HEK293 (cell line): ENCODE measurements at regions not wholly inside any gene's neighbourhood (a gene's known extent, or its start where the extent isn't known, plus 50 kb on each side); places are given as distances from the start of the nearest gene placed in this dataset.
A peak's percentile ranks its signal among the peaks of the same experiment; 100 is the strongest.

ENCODE experiments used
- GFI1B ChIP-seq: fragments of 450-650 bp; formaldehyde crosslinking; IDR thresholded peaks from 2 replicates; pipeline ENCODE4 v1.5.1; 2016; ENCODE audit warnings: missing biosample characterization, missing genetic modification characterization
- SCRT1 ChIP-seq: fragments of 450-650 bp; formaldehyde crosslinking; IDR thresholded peaks from 2 replicates; pipeline ENCODE4 v1.5.1; 2016; ENCODE audit warnings: missing biosample characterization, missing genetic modification characterization, borderline replicate concordance
- SP3 ChIP-seq: fragments of 450-650 bp; formaldehyde crosslinking; IDR thresholded peaks from 2 replicates; pipeline ENCODE4 v1.5.1; 2016; ENCODE audit warnings: missing biosample characterization, missing genetic modification characterization
- TCF7L2 ChIP-seq: IDR thresholded peaks from 2 replicates; pipeline ENCODE4 v1.6.1; 2011; ENCODE audit warnings: low read depth, mild to moderate bottlenecking, inconsistent platforms, low read length, moderate library complexity, borderline replicate concordance
- ZBTB21 ChIP-seq: fragments of 450-650 bp; formaldehyde crosslinking; IDR thresholded peaks from 2 replicates; pipeline ENCODE4 v1.5.1; 2017; ENCODE audit warnings: missing biosample characterization, missing genetic modification characterization
- ZBTB48 ChIP-seq: fragments of 450-650 bp; formaldehyde crosslinking; IDR thresholded peaks from 2 replicates; pipeline ENCODE4 v1.5.1; 2016; ENCODE audit warnings: missing biosample characterization, missing genetic modification characterization
- ZBTB8A ChIP-seq: fragments of 450-650 bp; formaldehyde crosslinking; IDR thresholded peaks from 2 replicates; pipeline ENCODE4 v1.5.1; 2016; ENCODE audit warnings: missing biosample characterization, missing genetic modification characterization
- ZEB2 ChIP-seq: fragments of 450-650 bp; formaldehyde crosslinking; IDR thresholded peaks from 2 replicates; pipeline ENCODE4 v1.5.1; 2016; ENCODE audit warnings: missing biosample characterization, missing genetic modification characterization
- ZNF148 ChIP-seq: fragments of 450-650 bp; formaldehyde crosslinking; IDR thresholded peaks from 2 replicates; pipeline ENCODE4 v1.5.0; 2017; ENCODE audit warnings: missing biosample characterization, missing genetic modification characterization, borderline replicate concordance
- ZNF16 ChIP-seq: fragments of 450-650 bp; formaldehyde crosslinking; IDR thresholded peaks from 2 replicates; pipeline ENCODE4 v1.5.1; 2016; ENCODE audit warnings: low read depth, missing biosample characterization, missing genetic modification characterization
- ZNF211 ChIP-seq: fragments of 450-650 bp; formaldehyde crosslinking; IDR thresholded peaks from 2 replicates; pipeline ENCODE4 v1.5.1; 2016; ENCODE audit warnings: low read depth, missing biosample characterization, missing genetic modification characterization
- ZNF214 ChIP-seq: fragments of 450-650 bp; formaldehyde crosslinking; IDR thresholded peaks from 2 replicates; pipeline ENCODE4 v1.5.1; 2017; ENCODE audit warnings: missing biosample characterization, mild to moderate bottlenecking, missing genetic modification characterization, borderline replicate concordance
- ZNF292 ChIP-seq: fragments of 450-650 bp; formaldehyde crosslinking; IDR thresholded peaks from 2 replicates; pipeline ENCODE4 v1.5.1; 2016; ENCODE audit warnings: low read depth, missing biosample characterization, missing genetic modification characterization, borderline replicate concordance
- ZNF302 ChIP-seq: fragments of 450-650 bp; formaldehyde crosslinking; IDR thresholded peaks from 2 replicates; pipeline ENCODE4 v1.5.1; 2016; ENCODE audit warnings: missing biosample characterization, missing genetic modification characterization, low read depth
- ZNF341 ChIP-seq: fragments of 450-650 bp; formaldehyde crosslinking; IDR thresholded peaks from 2 replicates; pipeline ENCODE4; 2016; ENCODE audit warnings: low read depth, missing biosample characterization, missing genetic modification characterization
- ZNF394 ChIP-seq: fragments of 450-650 bp; formaldehyde crosslinking; IDR thresholded peaks from 2 replicates; pipeline ENCODE4 v1.5.1; 2016; ENCODE audit warnings: missing biosample characterization, missing genetic modification characterization, mild to moderate bottlenecking, moderate library complexity, borderline replicate concordance
- ZNF398 ChIP-seq: fragments of 450-650 bp; formaldehyde crosslinking; IDR thresholded peaks from 2 replicates; pipeline ENCODE4 v1.5.1; 2017; ENCODE audit warnings: missing biosample characterization, missing genetic modification characterization
- ZNF404 ChIP-seq: fragments of 450-650 bp; formaldehyde crosslinking; IDR thresholded peaks from 2 replicates; pipeline ENCODE4 v1.5.1; 2017; ENCODE audit warnings: missing biosample characterization, missing genetic modification characterization
- ZNF433 ChIP-seq: fragments of 450-650 bp; formaldehyde crosslinking; IDR thresholded peaks from 2 replicates; pipeline ENCODE4 v1.5.1; 2016; ENCODE audit warnings: missing biosample characterization, missing genetic modification characterization, low read depth
- ZNF514 ChIP-seq: fragments of 450-650 bp; formaldehyde crosslinking; IDR thresholded peaks from 2 replicates; pipeline ENCODE4 v1.5.1; 2016; ENCODE audit warnings: missing biosample characterization, missing genetic modification characterization
- ZNF544 ChIP-seq: fragments of 450-650 bp; formaldehyde crosslinking; IDR thresholded peaks from 2 replicates; pipeline ENCODE4 v1.5.0; 2017; ENCODE audit warnings: missing biosample characterization, missing genetic modification characterization
- ZNF548 ChIP-seq: fragments of 450-650 bp; formaldehyde crosslinking; IDR thresholded peaks from 2 replicates; pipeline ENCODE4 v1.5.1; 2016; ENCODE audit warnings: missing biosample characterization, missing genetic modification characterization
- ZNF561 ChIP-seq: fragments of 450-650 bp; IDR thresholded peaks from 2 replicates; pipeline ENCODE4 v1.5.1; 2018; ENCODE audit warnings: missing biosample characterization, missing genetic modification characterization, borderline replicate concordance
- ZNF629 ChIP-seq: fragments of 450-650 bp; formaldehyde crosslinking; IDR thresholded peaks from 2 replicates; pipeline ENCODE4 v1.5.1; 2017; ENCODE audit warnings: missing biosample characterization, missing genetic modification characterization
- ZNF658 ChIP-seq: fragments of 450-650 bp; formaldehyde crosslinking; IDR thresholded peaks from 2 replicates; pipeline ENCODE4; 2016; ENCODE audit warnings: missing biosample characterization, missing genetic modification characterization
- ZNF701 ChIP-seq: fragments of 450-650 bp; formaldehyde crosslinking; IDR thresholded peaks from 2 replicates; pipeline ENCODE4 v1.5.1; 2016; ENCODE audit warnings: missing biosample characterization, missing genetic modification characterization
- ZSCAN23 ChIP-seq: fragments of 450-650 bp; formaldehyde crosslinking; IDR thresholded peaks from 2 replicates; pipeline ENCODE4 v1.5.1; 2016; ENCODE audit warnings: missing biosample characterization, missing genetic modification characterization
- TF ChIP-seq, protein P1 (sequence below): fragments of 450-650 bp; formaldehyde crosslinking; IDR thresholded peaks from 2 replicates; pipeline ENCODE4 v1.5.1; 2017; ENCODE audit warnings: missing biosample characterization, missing genetic modification characterization
- TF ChIP-seq, protein P2 (sequence below): fragments of 450-650 bp; formaldehyde crosslinking; IDR thresholded peaks from 2 replicates; pipeline ENCODE4 v1.5.1; 2016; ENCODE audit warnings: missing biosample characterization, missing genetic modification characterization
- TF ChIP-seq, protein P3 (sequence below): fragments of 450-650 bp; formaldehyde crosslinking; IDR thresholded peaks from 2 replicates; pipeline ENCODE4 v1.5.1; 2016; ENCODE audit warnings: missing biosample characterization, missing genetic modification characterization
- TF ChIP-seq, protein P4 (sequence below): fragments of 450-650 bp; formaldehyde crosslinking; IDR thresholded peaks from 2 replicates; pipeline ENCODE4 v1.5.1; 2017; ENCODE audit warnings: missing biosample characterization, missing genetic modification characterization

DNA sequence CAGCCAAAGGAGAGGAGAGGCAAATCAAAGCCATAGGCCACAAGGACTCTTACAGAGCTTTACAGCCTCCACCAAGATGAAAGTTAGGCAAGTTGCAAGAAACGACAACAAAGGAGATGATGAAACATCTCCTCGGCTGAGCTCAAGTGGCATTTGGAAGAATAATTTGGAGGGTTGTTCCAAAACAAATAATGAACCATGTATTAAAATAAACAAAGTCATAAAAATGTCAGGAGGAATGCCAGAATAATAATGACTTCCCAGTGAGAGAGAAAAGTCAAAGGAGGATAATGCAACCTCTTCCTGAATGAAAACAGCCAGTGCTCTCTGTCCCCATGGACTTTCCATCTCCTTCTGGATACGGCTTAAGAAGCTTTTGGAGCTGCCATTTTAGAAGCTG lies 371.4 kb upstream of the ID4 start (continued):
- TF ChIP-seq, protein P1, sequence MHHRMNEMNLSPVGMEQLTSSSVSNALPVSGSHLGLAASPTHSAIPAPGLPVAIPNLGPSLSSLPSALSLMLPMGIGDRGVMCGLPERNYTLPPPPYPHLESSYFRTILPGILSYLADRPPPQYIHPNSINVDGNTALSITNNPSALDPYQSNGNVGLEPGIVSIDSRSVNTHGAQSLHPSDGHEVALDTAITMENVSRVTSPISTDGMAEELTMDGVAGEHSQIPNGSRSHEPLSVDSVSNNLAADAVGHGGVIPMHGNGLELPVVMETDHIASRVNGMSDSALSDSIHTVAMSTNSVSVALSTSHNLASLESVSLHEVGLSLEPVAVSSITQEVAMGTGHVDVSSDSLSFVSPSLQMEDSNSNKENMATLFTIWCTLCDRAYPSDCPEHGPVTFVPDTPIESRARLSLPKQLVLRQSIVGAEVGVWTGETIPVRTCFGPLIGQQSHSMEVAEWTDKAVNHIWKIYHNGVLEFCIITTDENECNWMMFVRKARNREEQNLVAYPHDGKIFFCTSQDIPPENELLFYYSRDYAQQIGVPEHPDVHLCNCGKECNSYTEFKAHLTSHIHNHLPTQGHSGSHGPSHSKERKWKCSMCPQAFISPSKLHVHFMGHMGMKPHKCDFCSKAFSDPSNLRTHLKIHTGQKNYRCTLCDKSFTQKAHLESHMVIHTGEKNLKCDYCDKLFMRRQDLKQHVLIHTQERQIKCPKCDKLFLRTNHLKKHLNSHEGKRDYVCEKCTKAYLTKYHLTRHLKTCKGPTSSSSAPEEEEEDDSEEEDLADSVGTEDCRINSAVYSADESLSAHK (tag by site-specific recombination): no peak
- no peak for TF ChIP-seq ZNF211 (tag by site-specific recombination)
- peak; percentile 86 for TF ChIP-seq ZEB2 (tag by site-specific recombination)
- no peak for TF ChIP-seq ZNF148
- no peak for TF ChIP-seq ZNF292 (tag by site-specific recombination)
- TF ChIP-seq, protein P2, sequence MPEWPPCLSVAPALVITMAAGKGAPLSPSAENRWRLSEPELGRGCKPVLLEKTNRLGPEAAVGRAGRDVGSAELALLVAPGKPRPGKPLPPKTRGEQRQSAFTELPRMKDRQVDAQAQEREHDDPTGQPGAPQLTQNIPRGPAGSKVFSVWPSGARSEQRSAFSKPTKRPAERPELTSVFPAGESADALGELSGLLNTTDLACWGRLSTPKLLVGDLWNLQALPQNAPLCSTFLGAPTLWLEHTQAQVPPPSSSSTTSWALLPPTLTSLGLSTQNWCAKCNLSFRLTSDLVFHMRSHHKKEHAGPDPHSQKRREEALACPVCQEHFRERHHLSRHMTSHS (tag by site-specific recombination): peak; percentile 68; the same call in 1 of the 2 replicates
- no peak for TF ChIP-seq ZBTB8A (tag by site-specific recombination)
- no peak for TF ChIP-seq ZNF341 (tag by site-specific recombination)
- no peak for TF ChIP-seq ZNF16
- no peak for TF ChIP-seq ZNF514 (tag by site-specific recombination)
- no peak for TF ChIP-seq SP3
- TF ChIP-seq GFI1B (tag by site-specific recombination): no peak
- no peak for TF ChIP-seq ZNF658 (tag by site-specific recombination)
- no peak for TF ChIP-seq ZSCAN23
- no peak for TF ChIP-seq ZNF404 (tag by site-specific recombination)
- no peak for TF ChIP-seq ZNF302 (tag by site-specific recombination)
- no peak for TF ChIP-seq ZNF548
- TF ChIP-seq ZBTB48 (tag by site-specific recombination): no peak
- no peak for TF ChIP-seq ZNF214
- 0 out of 2 replicates have a peak, but pooled peaks have one; percentile 31 for TF ChIP-seq ZBTB21 (tag by site-specific recombination)
- TF ChIP-seq ZNF394: no peak
- TF ChIP-seq ZNF398 (tag by site-specific recombination): no peak
- no peak for TF ChIP-seq ZNF433 (tag by site-specific recombination)
- TF ChIP-seq, protein P3, sequence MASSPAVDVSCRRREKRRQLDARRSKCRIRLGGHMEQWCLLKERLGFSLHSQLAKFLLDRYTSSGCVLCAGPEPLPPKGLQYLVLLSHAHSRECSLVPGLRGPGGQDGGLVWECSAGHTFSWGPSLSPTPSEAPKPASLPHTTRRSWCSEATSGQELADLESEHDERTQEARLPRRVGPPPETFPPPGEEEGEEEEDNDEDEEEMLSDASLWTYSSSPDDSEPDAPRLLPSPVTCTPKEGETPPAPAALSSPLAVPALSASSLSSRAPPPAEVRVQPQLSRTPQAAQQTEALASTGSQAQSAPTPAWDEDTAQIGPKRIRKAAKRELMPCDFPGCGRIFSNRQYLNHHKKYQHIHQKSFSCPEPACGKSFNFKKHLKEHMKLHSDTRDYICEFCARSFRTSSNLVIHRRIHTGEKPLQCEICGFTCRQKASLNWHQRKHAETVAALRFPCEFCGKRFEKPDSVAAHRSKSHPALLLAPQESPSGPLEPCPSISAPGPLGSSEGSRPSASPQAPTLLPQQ: peak; percentile 49; the same call in 1 of the 2 replicates
- TF ChIP-seq ZNF544: no peak
- TF ChIP-seq ZNF701 (tag by site-specific recombination): no peak
- TF ChIP-seq TCF7L2: peak; percentile 75; the same call in 1 of the 2 replicates
- no peak for TF ChIP-seq ZNF629
- TF ChIP-seq, protein P4, sequence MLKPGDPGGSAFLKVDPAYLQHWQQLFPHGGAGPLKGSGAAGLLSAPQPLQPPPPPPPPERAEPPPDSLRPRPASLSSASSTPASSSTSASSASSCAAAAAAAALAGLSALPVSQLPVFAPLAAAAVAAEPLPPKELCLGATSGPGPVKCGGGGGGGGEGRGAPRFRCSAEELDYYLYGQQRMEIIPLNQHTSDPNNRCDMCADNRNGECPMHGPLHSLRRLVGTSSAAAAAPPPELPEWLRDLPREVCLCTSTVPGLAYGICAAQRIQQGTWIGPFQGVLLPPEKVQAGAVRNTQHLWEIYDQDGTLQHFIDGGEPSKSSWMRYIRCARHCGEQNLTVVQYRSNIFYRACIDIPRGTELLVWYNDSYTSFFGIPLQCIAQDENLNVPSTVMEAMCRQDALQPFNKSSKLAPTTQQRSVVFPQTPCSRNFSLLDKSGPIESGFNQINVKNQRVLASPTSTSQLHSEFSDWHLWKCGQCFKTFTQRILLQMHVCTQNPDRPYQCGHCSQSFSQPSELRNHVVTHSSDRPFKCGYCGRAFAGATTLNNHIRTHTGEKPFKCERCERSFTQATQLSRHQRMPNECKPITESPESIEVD (tag by site-specific recombination): peak; percentile 49; the same call in 1 of the 2 replicates
- no peak for TF ChIP-seq SCRT1 (tag by site-specific recombination)
- 0 out of 2 replicates have a peak, but pooled peaks have one; percentile 57 for TF ChIP-seq ZNF561
